ENCODE measurements at regions not wholly inside any gene's neighbourhood (a gene's known extent, or its start where the extent isn't known, plus 50 kb on each side); places are given as distances from the start of the nearest gene placed in this dataset.

- Histone ChIP-seq H3K9ac (replicated peaks; ENCODE audit: extremely low read depth, insufficient read depth, low read length) (no peak overlapping the region), H3K4me1 (ENCODE audit: control insufficient read depth, extremely low read depth, insufficient read depth, low read length) (no peaks in the 10 kb centered on the region), H3K79me2 (ENCODE audit: control insufficient read depth, insufficient read depth, low read length) (no peaks in the 10 kb centered on the region), H4K20me1 (replicated peaks; ENCODE audit: control insufficient read depth, extremely low read depth, insufficient read depth, low read length) (no peaks in the 10 kb centered on the region), H3K27me3 (ENCODE audit: control insufficient read depth in 2 of 2, insufficient read depth in 2 of 2, low read length in 2 of 2) (no peaks in the 10 kb centered on the region), H3K4me3 (replicated peaks in 1 of 3; ENCODE audit: insufficient read depth in 1 of 3, low read depth in 1 of 3, low read length in 3 of 3) (no peak overlapping the region), H2AFZ (ENCODE audit: low read depth, low read length) (no peak overlapping the region), H3K4me2 (ENCODE audit: insufficient read depth, low read length) (no peak overlapping the region), H3K9me3 (replicated peaks; ENCODE audit: control insufficient read depth, insufficient read depth, low read length) (no peaks in the 10 kb centered on the region), H3K36me3 (ENCODE audit: control insufficient read depth in 2 of 2, extremely low read depth in 1 of 2, insufficient read depth in 2 of 2, low read length in 2 of 2) (no peaks in the 10 kb centered on the region), H3K27ac (ENCODE audit: insufficient read depth, low read depth, low read length) (no peak overlapping the region), H3K9me1 (replicated peaks; ENCODE audit: control insufficient read depth, extremely low read depth, insufficient read depth, low read length) (no peaks in the 10 kb centered on the region)
- TF ChIP-seq POLR2AphosphoS5 (IDR thresholded peaks at IDR 0.05; ENCODE audit: insufficient read depth, low read depth, low read length) (no peak), FOS (IDR thresholded peaks at IDR 0.05; ENCODE audit: borderline replicate concordance, insufficient read depth, low read length) (no peak), MYC (IDR thresholded peaks at IDR 0.05; ENCODE audit: low read depth, low read length) (no peak), MAX (IDR thresholded peaks at IDR 0.05; ENCODE audit: insufficient read depth, insufficient read length) (no peak), CTCF (IDR thresholded peaks at IDR 0.05; ENCODE audit: extremely low read depth in 1 of 2, insufficient read depth in 1 of 2, low read depth in 1 of 2, low read length in 2 of 2) (no peak), POLR2A (IDR thresholded peaks at IDR 0.05; ENCODE audit: low read depth, low read length) (no peak), JUN (IDR thresholded peaks at IDR 0.05; ENCODE audit: borderline replicate concordance, insufficient read depth, insufficient read length, low read depth) (no peak), GATA2 (IDR thresholded peaks at IDR 0.05; ENCODE audit: insufficient read depth, insufficient read length, low read depth, low read length) (no peak), EZH2 (IDR thresholded peaks at IDR 0.05; ENCODE audit: borderline replicate concordance, low read depth, low read length, severe bottlenecking) (no peak)
- BruUV-seq (replicated peaks) = no TSS peak
- FAIRE-seq (no peak), DNase-seq (ENCODE audit: low read depth, low spot score) (no peak)
- ChIA-PET CTCF (interaction anchor here (0.9 kb wide), 1 partner anchor 8 kb away, joined by 3 read pairs; no protein-coding TSS in a partner anchor), POLR2A (no interaction called here)
- intact Hi-C loops (cut with micrococcal nuclease) (loop anchor here (10.0 kb wide), 1 partner anchor 782 kb away; no protein-coding TSS in a partner anchor), dilution Hi-C loops (cut with MboI; ENCODE audit: extremely low pct_ligation_motif_present, low sequenced_read_pairs) (no loop called here)
Observed at GRCh38 chr2:12957251-12957650, 240.5 kb downstream of the TRIB2 start.

Data from endothelial cell of umbilical vein (primary cell).